ENCODE measurements at regions not wholly inside any gene's neighbourhood (a gene's known extent, or its start where the extent isn't known, plus 50 kb on each side); places are given as distances from the start of the nearest gene placed in this dataset.
"Not testable (repeated sequence)": the region's sequence is repeated elsewhere in the genome, so short reads cannot be mapped to it uniquely, and the experiment has no call there.

DNA sequence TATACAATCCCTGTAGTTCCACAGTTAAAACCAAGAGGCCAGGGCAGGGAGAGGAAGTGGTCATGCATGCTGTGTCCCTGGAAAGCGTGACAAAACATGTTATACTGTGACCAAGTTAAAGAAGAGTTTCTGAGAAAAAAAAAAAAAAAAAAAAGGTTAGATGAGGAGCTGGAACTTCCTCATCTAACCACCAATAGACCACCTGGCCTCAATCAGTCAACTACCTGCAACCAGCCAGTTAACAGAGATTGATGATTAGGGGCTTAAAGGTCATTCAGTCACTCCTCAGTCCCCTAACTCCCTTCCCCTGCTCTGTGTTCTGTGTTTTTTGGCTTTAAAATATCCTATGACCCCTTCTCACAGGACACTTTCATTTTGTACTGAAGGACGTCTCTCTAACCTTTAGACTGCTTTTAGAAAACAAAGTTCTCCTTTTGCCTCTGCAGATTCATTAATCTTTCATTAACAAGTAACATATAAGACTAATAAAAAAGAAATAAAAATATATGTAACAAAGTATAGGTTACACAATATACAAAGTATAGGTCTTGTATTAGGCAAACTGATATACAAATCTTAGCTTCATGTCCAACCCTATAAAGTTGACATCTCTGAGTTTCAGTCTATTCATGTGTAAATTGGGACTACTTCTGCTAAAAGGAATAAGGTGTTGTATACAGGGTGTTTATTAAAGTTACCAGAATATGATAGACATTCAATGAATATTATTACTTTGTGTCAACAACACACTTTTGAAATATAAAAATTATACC, 179.1 kb upstream of the NDST4 start:
- no peak for DNase-seq

DNA sequence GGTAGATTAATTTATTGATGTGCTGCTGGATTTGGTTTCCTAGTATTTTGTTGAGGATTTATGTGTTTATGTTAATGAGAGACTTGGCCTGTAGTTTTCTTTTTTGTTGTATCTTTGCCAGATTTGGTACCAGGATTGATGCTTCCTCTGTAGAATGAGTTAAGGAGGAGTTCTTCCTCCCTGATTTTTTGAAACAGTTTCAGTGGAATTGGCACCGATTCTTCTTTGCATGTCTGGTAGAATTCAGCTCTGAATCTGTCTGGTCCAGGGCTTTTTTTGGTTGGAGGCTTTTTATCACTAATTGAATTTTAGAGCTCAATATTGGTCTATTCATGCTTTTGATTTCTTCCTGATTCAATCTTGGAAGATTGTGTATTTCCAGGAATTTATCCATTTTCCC, 174.0 kb upstream of the NDST4 start:
- no peak for DNase-seq

DNA sequence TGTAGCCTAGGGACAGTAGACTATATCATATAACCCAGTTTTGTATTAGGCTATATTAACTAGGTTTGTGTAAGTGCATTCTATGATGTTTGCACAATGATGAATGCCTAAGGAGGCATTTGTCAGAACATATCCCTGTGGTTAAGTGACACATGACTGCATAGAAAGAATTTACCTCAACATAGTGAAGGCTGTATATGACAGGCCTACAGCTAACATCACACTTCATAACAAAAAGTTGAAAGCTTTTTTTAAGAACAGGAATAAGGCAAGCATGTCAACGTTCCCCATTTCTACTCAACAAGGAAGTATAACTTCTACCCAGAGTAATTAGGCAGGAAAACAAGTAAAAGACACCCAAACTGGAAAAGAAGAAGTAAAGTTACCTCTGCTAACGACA, 165.9 kb upstream of the NDST4 start:
- no peak for DNase-seq

DNA sequence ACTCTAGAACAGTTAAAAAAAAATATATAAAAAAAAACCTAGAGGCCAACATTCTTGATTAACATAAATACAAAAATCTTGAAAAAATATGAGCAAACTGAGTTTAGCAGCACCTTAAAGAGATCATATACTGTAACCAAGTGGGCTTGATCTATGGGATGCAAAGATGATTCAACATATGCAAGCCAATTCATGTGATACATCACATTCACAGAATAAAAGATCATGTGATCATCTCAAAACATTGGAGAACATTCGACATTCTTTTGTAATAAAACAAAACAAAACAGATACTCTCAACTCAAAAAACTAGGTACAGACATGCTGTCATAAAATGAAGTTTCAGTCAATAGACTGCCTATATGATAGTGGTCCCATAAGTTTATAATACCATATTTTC, 165.4 kb upstream of the NDST4 start:
- no peak for DNase-seq

DNA sequence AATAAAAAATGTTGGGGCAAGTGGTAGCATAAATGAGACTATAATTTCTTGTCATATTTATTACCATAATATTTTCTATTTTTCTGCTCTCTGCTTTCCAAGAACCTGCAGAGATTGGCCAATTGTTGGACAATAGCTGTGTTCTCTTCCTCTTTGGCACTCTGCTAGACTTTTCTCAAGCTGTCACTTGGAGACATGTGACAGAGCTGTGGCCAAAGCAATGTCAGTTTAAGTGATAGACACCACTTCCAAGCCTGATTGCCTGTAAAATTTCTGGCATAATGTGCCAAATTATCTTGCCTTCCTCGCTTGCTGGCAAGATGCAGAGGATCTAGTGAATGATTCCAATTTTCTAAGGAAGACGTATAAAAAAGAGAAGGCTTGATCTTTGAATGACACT, 162.2 kb upstream of the NDST4 start:
- no peak for DNase-seq

DNA sequence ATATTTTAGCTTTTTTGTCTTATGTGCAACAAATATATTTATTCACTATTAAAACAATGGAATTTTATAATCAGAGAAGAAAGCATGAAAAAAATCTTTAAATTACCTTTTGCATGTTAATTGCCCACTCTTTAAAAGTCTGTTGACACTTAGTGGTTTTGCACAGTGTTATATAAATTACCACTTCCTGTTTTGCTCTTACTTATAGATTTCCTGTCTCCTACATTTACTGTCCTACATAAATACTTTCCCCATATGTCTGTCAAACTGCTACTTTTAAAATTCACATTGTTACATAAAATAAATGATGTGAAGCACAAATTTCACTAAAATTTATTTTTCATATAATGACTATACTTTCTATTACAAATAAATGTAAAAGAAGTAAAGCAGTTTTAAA, 161.1 kb upstream of the NDST4 start:
- no peak for DNase-seq

DNA sequence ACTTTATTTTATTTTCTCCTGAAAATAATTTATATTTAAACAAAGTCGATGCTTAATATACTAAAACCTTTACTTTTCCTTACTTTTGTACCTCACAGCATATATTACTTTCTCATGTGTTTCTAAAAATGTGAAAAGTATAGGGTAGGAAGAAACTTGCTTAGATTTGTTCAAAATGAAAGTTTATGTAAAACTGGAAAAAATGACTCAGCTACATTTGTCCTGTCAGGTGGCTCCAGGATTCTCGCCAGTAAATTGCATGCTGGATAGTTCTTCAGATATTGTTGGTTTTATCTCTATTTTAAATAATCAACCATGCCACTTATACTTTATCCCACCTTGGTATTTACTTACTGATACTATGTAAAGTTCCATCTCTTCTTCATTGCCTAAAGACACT, 159.2 kb upstream of the NDST4 start:
- DNase-seq: no peak

DNA sequence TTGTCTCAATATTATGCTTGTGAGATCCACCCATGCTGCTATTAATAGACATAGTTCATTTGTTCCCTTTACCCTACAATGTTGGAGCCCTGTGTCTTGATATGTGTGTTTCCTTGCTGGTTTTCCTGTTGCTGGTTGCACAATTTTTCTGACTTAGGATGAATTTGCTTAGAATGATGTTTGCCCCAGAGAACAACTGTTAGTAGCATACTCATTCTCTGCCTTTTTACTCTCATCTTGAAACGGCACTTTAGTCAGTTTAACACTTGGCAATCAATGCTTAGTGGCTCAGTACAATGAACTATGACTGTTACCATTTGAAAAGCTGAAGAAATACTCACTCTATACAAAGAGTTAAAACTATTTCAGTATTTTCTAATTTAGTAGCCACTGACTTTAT, 158.8 kb upstream of the NDST4 start:
- no peak for DNase-seq

DNA sequence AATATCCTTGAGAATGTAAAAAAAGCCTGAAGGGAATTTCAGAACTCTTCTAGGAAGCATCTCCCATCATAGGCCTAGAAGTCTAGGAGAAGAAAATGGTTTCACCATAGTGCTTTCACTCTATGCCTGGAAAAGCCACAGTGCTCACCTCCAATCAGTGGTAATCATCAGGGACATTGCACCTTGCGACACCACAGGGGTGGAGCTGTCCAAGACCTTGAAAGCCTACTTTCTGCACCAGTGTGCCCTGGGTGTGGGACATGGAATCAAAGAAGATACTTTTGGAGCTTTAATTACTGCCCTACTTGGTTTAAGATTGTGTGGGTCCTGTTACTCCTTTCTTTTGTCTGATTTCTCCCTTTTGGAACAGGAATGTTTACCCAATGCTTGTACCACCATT, 146.8 kb upstream of the NDST4 start:
- DNase-seq: no peak

DNA sequence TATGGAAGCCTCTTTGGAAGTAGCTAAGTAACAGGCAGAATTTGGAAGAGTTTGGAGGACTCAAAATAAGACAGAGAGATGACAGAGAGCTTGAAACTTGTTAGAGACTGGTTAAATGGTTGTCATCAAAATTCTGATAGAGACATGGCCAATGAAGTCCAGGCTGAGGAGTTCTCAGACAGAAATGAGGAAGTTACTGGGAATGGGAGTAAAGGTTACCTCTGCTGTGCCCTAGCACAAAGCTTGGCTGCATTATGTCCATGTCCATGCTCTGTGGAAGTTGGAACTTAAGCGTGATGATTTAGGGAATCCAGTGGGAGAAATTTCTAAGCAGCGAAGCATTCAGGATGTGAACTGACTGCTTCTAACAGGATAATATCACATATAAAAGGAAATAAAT, 146.2 kb upstream of the NDST4 start:
- DNase-seq: no peak

DNA sequence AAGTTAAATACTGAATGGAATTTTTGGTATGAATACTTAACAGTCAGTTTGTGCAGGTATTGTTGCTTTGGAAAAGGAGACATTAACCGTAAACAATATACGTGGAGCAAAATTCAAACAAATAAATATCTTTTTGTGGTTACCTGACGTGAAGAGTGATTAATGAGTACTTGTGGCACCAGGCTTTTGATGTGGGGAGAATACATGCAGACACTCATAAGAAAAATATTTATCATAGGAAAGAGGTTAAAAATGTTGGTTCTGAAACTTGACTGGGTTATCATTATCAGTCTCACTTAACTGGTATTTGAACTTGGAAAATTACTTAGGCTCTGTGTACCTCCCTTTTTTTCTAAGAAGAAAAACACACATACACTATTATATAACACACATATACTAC, 136.4 kb upstream of the NDST4 start:
- DNase-seq: no peak

DNA sequence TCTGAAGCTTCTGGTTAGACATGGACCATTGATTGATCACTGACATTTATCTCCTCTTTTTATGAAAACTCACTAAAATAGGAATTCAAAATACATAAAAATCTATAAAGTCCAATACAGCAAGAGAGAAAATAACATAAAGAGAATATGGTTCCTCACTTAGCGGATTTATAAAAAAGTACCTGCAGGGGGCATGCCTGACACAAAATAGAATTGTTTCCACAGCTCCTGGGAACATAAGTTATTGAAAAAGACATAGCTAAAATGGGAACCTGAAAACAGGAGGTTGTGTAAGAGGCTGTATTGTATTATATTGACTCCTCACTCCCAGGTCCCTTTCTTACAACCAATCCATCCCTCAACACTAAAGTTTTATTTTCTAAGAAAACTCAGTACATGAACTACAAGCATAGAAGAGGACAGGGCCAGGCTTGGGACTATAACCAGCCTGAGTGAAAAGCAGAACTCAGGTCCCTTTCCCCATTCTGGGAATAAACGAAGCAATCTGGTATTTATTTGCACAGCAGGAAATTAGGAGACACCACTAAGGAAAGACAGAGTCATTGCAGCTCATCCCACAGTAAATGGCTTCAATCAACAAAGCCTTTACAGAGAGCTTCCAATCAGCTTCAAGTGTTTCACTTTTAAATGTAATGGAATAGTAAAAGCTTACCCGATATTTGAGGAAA, 121.1 kb upstream of the NDST4 start:
- DNase-seq: no peak

DNA sequence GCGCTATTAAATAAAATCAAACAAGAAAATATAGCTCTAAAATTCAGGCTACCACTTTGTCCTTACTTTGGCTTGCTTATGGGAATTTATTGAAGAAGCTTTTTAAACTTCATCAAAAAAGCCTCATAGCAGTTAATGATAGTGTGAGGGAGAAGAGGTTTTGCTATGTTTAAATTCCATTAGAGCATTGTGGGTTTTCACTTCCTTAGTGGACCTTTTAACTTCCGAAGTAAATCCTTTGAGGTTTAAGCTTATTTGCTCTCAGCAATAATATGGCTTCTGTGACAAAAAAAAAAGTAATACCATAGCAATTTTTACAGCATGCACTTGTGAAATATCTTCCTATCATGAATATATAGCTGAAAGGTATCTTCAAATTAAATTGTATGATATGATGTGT, 120.2 kb upstream of the NDST4 start:
- DNase-seq: no peak

DNA sequence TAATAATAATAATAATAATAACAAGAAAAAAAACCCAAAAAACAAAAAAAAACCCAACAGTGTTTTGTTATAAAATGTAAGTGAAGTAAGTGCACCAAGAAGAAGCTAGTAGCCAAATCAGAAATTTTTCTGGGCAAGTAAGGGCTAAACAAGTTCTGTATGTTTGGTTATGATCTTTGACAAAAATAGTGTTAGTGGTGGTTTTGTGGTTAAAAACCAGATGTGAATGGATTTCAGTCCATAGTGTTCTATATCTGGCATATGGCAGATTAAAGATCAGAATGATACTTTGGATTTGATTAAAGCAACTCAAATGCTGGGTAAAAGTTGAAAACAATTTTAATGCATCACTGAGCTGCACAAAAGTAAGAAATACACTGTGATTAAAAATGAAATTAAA, 116.5 kb upstream of the NDST4 start:
- no peak for DNase-seq

DNA sequence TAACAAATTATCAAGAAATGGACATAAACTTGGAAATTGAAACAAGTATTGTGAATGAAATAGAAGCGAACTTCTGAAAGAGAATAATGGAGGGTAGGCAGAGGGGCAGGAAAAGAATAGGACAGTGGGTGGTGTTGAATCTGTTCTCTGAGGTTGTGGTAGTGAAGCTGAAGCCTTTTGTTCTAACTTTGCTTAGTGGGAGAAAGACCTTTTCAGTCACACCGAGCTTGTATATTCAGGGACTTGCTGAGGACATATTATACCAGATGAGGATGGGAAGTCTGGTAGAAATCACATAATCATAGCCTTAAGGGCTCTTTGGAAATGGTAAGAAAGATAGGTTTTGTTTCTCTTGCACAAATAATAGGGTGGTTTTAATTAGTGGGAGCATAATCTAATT, 115.4 kb upstream of the NDST4 start:
- DNase-seq: no peak

DNA sequence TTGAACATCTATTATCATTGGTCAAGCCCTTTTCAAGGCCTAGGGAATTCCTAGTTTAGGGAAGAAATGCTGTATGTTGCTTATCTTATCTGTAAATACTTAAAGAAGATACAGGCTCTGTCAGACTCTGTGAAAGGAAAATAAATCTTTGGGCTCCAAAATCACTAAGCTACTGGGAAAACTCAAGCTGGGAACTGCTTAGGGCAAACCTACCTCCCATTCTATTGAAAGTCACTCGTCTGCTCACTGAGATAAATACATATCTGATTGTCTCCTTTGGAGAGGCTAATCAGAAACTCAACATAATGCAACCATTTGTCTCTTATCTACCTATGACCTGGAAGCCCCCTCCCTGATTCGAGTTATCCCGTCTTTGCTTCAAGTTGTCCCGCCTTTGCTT, 108.6 kb upstream of the NDST4 start:
- no peak for DNase-seq

DNA sequence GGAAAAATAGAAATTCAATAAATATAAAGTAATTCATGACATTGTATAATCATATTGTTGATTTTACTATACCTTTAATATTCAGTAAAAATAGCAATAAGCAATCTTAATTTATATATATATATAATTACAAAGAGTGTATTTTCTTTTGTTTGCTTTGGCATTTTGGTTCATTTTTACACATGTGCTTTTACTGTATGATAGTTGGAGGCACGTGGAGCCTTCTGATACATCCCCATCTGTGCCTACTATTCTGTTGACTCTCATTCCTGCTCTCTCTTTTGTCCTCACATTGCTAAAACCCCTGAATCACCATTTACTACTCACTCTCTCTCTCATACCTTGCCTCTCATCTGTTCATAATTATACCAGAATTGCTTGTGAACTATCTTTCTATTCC, 106.4 kb upstream of the NDST4 start:
- no peak for DNase-seq

DNA sequence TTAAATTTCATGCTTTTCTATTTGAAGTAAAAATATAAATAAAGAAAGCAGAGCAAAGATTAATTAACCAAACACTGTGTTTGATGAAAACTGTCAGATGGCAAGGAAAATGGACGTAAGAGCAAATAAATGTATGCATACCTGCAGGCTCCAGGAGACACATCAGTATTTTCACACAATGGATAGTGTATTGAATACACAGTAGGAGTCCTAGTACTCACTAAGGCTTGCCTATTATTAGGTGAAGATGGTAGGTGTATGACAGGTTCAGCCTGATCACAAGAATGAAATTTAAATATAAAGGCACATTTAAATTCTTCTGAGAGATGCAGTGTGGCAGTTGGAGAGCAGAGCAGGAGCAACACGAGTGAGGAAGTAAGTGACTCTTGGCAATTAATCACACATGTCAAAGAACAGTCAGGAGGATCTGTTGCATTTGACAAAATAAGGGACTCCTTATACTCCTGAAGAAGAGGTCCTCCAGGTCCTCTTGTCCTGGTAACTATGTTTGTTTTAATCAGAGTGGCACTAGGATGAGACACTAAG, 106.0 kb upstream of the NDST4 start:
- DNase-seq: no peak

DNA sequence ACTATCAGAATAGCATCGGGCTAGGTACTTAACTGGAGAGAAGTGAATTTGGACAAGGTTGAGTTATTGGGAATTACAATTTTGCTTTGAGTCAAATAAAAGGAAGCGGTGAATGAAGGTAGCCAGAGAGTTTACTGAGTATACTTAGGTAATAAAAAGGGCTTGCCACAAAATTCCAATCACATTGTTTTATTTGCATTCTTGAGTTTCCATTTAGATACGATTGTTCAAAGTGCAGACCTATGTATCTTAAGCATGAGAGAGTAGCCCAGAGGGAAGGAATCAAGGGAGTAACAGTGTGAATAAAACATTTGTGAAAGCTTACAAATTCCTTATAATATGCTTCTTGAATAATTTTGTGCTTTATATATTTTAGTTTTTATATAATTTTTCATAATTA, 102.5 kb upstream of the NDST4 start:
- DNase-seq: no peak

DNA sequence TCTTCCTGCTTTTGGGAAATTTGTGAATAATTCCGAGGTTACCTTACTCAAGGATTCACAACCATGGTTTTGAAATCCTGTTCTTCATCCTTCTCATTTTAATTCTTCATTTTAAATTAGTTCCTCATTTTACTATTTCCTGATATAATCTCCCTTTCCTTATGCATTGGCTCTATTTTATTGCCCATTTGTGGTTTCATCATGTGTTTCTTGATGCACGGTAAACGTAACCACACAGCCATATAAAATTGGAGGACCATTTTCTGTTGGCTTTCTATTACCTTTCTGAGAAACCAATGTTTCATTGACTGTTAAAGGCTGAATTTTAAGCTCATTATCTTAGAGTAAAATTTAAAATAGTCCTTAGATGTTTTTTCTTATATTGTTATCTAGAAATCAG, 100.3 kb upstream of the NDST4 start:
- DNase-seq: no peak

DNA sequence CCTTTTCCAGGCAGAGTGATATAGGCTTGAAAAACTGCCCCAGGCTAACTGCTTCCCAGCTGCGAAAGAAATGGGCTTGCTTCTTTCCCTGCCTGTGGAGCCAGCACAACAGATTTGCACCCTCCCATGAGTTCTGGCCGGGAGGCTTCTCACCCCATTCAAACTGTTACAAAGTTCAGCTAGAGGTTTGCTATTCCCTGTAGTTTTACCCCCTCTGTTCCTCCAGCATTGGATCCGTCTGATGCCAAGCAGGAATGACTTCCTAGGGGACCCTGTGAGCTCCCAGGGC, 87.6 kb upstream of the NDST4 start:
- DNase-seq: no peak

DNA sequence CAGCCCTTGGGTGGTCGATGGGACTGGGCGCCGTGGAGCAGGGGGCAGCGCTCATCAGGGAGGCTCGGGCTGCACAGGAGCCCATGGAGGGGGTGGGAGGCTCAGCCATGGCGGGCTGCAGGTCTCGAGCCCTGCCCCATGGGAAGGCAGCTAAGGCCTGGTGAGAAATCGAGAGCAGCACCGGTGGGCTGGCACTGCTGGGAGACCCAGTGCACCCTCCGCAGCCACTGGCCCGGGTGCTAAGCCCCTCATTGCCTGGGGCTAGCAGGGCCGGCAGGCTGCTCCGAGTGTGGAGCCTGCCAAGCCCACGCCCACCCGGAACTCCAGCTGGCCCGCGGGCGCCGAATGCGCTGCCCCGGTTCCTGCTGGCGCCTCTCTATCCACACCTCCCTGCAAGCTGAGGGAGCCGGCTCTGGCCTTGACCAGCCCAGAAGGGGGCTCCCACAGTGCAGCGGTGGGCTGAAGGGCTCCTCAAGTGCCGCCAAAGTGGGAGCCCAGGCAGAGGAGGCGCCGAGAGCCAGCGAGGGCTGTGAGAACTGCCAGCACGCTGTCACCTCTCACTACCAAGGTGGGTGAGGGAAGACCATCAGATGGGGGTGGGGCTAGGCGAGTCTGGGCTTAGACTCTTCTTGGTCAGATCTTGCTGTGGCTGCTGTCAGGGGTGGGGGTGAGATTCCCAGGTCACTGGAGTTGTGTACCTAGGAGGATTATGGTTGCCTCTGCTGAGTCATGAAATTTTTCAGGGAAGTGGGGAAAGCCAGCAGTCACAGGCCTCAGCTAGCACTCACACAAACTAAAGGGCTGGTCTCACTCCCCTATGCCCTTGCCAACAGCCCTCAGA, 87.0 kb upstream of the NDST4 start:
- not testable (repeated sequence) for DNase-seq

DNA sequence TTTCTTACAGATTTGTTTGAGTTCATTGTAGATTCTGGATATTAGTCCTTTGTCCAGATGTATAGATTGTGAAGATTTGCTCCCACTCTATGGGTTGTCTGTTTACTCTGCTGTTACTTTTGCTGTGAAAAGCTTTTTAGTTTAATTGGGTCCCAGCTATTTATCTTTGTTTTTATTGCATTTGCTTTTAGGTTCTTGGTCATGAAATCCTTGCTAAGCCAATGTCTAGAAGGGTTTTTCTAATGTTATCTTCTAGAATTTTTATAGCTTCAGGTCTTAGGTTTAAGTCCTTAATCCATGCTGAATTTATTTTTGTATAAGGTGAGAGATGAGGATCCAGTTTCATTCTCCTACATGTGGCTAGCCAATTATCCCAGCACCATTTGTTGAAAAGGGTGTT, 81.2 kb upstream of the NDST4 start:
- DNase-seq: not testable (repeated sequence)

DNA sequence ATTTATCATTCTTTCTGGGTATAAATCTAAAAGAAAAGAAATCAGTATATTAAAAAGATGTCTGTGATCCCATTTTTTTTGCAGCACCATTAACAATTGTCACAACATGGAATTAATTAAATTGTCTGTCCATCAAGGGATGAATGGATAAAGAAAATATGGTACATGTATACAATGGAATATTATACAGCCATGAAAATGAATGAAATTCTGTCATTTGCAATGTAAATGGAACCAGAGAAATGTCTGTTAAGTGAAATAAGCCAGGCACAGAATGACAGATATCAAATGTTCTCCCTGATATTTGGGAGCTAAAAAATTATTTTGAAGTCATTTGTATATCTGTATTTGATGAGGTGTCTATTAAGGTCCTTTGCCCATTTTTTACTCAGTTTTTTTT, 77.1 kb upstream of the NDST4 start:
- no peak for DNase-seq

Measured in activated gamma-delta T cell (primary cell).